HG03159 (cell line): ENCODE measurements at regions not wholly inside any gene's neighbourhood (a gene's known extent, or its start where the extent isn't known, plus 50 kb on each side); places are given as distances from the start of the nearest gene placed in this dataset.

Source experiments
- ATAC-seq: cut with Tn5 transposase; IDR thresholded peaks from one replicate; pipeline ENCODE4 v1.9.1; 2021; ENCODE audit warnings: mild to moderate bottlenecking, moderate library complexity; ENCODE audit not compliant: unreplicated experiment

DNA sequence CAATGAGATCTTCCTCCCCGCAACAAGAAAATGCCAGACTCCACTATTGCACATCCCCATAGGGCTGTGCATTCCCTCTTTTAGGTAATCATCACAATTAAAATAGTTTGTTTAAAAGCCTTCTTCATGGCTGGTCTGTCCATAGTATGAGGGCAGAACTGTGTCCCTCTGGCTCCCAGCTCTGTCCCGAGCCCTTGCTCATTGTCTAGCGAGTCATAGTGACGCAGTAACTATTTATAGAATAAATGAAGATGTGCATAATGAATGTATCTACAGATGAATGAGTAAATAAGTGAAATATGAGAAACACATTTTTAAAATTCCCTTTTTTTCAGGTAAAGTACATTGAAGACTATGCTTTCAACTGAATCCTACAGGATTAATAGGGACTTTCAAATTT, 128.4 kb upstream of the TMC3 start:
- ATAC-seq = no peak

GRCh38 chr15:81500081-81500480, 126.1 kb upstream of the TMC3 start:
- ATAC-seq = no peak

DNA sequence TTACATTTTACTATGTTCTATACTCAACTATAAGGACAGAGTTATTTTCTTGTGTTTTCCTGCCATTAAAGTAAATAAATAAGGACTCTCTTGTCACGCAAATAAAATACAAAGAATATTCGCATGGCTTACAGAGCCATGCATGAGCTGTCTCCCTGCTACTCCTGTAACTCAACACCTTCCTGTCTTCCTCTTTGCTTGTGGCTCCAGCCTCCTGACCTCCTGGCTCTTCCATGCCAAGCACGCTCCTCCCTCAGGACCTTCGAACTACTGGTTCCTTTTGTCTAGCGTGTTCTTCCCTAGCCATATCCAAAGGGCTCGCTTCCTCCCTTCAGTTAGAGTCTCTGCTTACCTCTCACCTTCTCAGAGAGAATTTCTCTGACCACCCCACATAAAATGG, 124.3 kb upstream of the TMC3 start:
- ATAC-seq = no peak

- ATAC-seq = no peak
These were observed 123.2 kb upstream of the TMC3 start for GRCh38 chr15:81497238-81497637.

GRCh38 chr15:81495780-81496467, 121.9 kb upstream of the TMC3 start:
- no peak for ATAC-seq

DNA sequence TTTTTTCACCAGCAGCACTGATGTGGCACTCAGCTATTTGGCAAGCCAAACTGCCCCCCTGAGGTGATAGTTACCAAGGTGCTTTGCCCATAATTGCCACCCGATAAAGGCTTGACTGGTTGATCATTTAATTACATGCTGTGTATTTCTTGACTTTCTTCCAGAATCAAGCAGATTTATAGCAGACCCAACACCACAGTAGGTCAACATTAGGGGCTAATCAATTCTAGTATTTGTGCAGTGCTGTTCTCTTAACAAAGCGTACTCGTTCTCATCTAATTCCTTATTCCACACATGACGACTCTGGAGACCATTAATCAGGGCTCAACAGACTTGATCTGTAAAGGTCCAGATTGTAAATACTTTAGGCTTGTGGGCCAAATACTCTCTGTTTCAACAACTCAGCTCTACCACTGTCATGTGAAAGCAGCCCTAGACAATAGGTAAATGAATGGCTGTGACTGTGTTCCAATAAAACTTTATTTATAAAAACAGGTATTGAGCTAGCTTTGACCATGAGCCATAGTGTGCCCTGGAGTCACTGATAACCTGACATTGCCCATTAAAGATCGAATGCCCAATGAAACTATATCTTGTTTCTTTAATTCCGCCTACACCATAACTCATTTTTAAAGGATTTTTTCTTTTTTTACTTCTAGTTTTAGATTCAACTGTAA, 119.1 kb upstream of the TMC3 start:
- ATAC-seq = no peak

DNA sequence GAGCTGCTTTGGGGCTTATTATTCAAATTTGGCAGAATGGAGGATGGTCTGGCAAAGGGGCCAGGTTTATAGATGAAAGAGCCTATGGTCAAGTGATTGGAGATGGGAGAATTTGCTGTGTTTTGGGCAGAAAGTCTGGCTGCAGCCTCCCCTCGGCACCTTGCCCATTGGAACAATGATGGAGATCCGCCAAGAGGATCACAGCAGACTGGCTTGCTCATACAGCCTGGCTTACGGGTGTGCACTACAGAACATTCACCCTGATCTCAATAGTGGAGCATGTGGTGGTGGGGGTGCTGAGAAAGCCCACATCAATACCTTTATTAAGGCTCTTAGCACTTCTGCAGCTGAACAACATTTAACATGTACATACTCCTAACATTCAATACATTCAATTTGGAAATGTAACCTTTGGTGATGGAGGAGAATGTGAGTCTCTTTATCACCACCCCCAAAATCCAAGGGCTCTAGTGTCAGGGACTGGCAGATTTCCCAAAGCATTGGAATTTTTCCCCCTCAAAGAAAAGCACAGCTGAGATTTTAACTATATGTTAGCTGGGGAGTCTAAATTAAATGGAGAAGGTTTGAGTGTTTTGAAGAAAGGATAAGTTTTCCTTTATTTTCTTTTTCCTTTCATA, 118.4 kb upstream of the TMC3 start:
- no peak for ATAC-seq

GRCh38 chr15:81491414-81492096, 117.5 kb upstream of the TMC3 start:
- no peak for ATAC-seq

- no peak for ATAC-seq
These were observed 111.8 kb upstream of the TMC3 start for GRCh38 chr15:81485806-81486205.

DNA sequence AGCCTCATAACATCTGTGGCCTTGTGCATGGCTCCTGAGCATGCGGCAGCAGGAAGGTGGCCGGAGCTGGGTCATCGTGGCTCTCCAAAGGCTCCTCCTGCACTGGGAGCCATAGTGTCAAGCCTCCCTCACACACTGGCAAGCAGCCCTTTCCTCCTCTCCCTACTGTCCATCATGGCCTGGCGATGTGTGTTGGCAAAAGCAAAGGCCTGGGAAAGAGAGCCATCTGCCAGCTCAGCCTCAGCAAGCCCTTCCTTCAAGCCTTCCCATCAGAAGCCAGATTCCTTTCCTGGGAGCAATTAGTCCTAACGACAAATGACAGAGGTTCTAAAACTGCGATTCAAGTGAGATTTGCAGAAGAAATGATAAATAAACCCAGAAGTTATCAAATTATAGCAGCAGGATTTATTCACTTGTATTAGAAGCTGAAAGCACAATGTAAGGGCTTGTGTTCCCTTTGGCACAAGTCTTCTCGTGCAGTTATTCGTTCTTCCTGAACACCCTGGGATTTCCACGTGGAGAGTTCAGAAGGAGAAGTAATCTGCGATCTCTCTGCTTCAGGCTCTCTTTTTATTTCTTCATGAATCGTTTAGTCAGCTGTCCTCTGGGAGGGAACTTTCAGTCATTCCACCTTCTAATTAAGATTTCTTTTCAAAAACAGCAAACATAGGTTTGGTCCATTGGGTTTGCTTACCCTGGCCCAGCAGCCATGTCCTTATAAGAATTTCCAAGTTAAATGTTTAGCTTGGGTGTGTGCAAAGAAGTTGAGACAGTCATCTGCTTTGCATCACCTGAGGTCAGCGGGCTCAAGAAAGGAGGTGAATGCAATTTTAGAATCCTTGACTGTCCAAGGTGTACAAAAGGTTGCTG, 110.3 kb upstream of the TMC3 start:
- no peak for ATAC-seq

- ATAC-seq = no peak
These were observed 109.5 kb upstream of the TMC3 start for GRCh38 chr15:81483496-81483895.

GRCh38 chr15:81481346-81481745, 107.3 kb upstream of the TMC3 start:
- ATAC-seq = no peak

DNA sequence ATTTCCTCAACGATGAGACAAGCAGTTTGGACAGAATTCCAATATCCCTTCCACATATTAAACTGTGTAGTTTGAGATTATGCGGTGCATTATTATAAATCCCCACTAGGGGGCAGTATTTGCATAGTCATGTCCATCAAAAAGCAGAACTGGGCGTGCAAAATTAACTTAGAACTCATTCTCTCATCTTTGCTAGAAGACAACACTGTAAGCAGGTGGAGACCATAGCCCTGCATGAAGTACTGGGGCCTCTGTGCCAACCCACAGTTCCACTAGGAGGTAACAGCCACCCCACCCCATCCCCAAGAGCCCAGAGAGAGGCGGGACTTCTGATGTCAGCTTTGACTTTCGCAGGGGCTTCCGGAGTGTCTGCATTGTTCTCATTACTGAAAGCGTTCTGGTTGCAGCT, 106.6 kb upstream of the TMC3 start:
- peak; percentile 72 for ATAC-seq

- ATAC-seq = no peak
These were observed 104.3 kb upstream of the TMC3 start for GRCh38 chr15:81478354-81478753.

DNA sequence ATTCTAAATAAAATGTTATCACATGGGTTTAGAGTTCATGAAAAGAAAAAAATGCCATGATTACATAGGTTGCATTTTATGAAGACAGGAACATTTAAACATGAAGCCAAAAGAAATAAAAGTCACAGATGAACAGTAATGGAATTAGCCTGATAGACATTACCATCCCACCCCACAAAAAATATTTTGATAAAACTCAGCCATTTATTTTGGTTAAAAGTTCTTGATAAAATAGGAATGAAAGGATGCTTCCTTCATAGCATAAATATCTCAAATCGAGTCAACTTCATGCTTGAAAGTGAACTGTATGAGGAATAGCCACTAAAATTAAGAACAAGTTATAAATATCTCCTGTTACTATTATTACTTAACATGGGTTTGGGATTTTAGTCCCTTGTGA, 101.9 kb upstream of the TMC3 start:
- no peak for ATAC-seq

- ATAC-seq = no peak
These were observed 101.5 kb upstream of the TMC3 start for GRCh38 chr15:81475471-81475870.

DNA sequence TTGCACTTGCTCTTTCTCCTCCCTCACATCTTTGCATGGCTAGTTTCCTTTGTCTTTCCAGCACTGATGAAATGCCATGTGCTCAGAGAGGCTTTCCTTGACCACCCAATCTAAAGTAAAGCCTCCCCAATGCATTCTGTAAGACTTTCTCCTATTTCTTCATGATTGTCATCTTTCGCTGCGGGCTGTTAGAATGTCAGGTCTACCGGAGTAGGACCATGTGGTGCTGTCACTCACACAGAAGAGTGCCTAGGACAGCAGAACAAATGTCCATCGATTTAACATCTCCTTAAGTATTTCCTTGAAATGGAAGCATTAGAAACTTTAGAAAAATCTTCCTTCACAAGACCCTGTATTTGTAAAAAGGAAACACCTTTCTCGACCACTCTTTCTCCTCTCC, 99.9 kb upstream of the TMC3 start:
- ATAC-seq = no peak

DNA sequence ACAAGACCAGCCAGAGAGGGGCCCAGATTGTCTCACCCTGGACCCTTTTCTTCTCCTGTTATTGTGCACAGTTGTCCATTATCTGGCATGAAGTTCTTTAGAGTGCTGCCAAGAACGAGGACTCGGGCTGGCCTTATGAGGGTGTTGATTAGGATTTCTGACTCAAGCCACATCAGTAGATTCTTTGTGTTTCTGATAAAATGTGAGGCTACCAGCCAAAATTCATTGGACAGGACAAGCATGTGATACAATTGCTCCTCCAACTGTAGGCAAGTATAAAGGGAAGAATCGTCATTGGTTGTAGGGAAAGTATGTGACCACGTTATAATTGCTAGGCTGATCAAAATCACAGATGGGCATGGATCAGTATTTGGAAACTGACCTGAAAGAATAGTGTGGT, 99.2 kb upstream of the TMC3 start:
- no peak for ATAC-seq

GRCh38 chr15:81471151-81471550, 97.1 kb upstream of the TMC3 start:
- no peak for ATAC-seq

GRCh38 chr15:81469154-81469553, 95.1 kb upstream of the TMC3 start:
- no peak for ATAC-seq

- no peak for ATAC-seq
These were observed 92.7 kb upstream of the TMC3 start for GRCh38 chr15:81466741-81467140.
